Fibroblast of mammary gland (primary cell): ENCODE measurements at regions not wholly inside any gene's neighbourhood (a gene's known extent, or its start where the extent isn't known, plus 50 kb on each side); places are given as distances from the start of the nearest gene placed in this dataset.
"Not testable (repeated sequence)": the region's sequence is repeated elsewhere in the genome, so short reads cannot be mapped to it uniquely, and the experiment has no call there.

ENCODE experiments used
- DNase-seq: peaks from one replicate; pipeline ENCODE4 v3.0.0-alpha.2; 2010; ENCODE audit warnings: low read depth
- H3K4me3 ChIP-seq: 2 replicates; pipeline ENCODE4 v1.5.1; 2011; ENCODE audit warnings: low read depth, mild to moderate bottlenecking, low read length, moderate library complexity; ENCODE audit not compliant: control insufficient read depth
- TF ChIP-seq, protein P1 (sequence below): conservative IDR thresholded peaks from 2 replicates; pipeline ENCODE4 v1.5.1; 2011; ENCODE audit warnings: low read depth, low read length, inconsistent platforms; ENCODE audit not compliant: control insufficient read depth, insufficient read depth

DNA sequence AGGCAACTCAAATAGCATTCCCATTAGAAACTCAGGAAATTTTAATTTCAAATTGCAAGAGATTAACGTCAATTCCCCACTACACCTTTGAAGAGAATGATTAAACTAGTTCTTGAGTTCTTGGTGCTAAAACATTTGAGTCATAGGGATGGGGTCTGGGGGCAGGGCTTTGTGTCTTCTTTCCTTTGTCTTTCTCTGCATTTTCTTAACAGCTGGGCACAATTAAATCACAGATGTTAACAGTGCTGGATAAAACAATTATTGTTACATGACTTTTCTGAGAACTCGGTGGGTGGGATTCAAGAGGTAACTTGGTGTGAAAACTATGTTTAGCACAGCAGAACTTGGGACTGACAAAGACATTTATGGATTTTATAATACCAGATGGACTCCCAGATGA lies 351.9 kb upstream of the TNC start:
- TF ChIP-seq, protein P1, sequence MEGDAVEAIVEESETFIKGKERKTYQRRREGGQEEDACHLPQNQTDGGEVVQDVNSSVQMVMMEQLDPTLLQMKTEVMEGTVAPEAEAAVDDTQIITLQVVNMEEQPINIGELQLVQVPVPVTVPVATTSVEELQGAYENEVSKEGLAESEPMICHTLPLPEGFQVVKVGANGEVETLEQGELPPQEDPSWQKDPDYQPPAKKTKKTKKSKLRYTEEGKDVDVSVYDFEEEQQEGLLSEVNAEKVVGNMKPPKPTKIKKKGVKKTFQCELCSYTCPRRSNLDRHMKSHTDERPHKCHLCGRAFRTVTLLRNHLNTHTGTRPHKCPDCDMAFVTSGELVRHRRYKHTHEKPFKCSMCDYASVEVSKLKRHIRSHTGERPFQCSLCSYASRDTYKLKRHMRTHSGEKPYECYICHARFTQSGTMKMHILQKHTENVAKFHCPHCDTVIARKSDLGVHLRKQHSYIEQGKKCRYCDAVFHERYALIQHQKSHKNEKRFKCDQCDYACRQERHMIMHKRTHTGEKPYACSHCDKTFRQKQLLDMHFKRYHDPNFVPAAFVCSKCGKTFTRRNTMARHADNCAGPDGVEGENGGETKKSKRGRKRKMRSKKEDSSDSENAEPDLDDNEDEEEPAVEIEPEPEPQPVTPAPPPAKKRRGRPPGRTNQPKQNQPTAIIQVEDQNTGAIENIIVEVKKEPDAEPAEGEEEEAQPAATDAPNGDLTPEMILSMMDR, result no peak
- H3K4me3 ChIP-seq, result no peak overlapping the region
- DNase-seq, result peak; percentile 31

DNA sequence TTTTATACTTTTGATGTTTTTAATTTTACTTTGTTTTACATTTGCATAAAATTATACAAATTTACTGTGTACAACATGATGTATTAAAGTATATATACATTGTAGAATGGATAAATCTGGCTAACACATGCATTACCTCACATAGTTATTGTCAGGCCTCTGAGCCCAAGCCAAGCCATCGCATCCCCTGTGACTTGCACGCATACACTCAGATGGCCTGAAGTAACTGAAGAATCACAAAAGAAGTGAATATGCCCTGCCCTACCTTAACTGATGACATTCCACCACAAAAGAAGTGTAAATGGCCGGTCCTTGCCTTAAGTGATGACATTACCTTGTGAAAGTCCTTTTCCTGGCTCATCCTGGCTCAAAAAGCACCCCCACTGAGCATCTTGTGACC lies 355.1 kb upstream of the TNC start:
- not testable (repeated sequence) for H3K4me3 ChIP-seq, DNase-seq

DNA sequence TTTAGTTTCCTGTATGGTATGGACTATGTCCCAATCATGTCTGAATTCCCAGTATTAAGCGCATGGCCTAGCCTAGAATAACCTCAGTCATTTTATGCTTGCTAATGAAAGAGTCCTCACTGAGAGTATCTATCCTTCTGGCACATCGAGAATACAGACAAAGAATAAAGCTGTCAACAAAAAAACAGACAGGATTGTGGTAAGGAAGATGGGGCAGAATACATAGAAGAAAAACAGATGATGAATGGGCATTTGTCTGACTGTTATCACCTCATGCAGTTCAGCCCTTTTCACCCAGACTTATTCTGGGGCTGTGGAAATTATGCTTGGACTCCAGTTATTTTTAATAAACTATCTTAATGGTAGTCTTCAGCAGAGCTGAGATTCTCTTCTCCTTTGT lies 363.8 kb upstream of the TNC start:
- no peak for DNase-seq
- TF ChIP-seq, protein P1, result no peak

DNA sequence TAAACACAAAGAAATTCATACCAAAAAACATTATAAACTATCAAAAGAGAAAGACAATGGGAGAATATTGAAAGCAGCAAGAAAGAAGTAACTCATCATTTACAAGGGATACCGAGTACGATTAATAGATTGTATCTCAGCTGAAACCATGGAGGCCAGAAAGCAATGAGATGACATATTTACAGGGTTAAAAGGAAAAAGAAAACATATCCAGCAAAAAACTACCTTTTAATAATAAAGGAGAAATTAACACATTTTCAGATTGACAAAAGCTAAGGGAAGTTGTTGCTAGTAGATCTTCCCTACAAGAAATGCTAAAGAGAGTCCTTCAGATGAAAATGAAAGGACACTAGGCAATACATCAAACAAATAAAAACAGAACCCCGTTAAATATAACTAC lies 364.8 kb upstream of the TNC start:
- no peak overlapping the region for H3K4me3 ChIP-seq
- TF ChIP-seq, protein P1, result no peak
- DNase-seq, result no peak

More for the DNA sequence above, 363.8 kb upstream of the TNC start:
- H3K4me3 ChIP-seq, result no peak overlapping the region

DNA sequence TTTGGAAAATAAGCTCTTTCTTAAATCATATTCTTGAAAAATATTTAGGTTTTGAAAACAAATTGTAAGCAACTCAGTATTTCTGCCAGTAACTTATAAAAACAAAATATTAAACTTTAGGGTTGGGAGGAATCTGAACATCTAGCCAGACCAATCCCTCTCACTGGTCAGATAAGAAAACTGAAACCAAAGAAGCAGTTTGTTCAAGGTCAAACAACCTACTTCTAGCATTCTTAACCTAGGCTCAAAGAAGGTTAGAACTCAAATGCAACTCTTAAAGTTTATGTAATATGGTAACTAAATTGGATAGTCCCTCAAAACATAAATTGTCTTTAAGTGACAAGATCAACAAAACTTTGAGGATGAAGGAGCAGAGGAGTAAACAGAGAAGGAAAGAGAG lies 374.9 kb upstream of the TNC start:
- no peak for DNase-seq
- no peak overlapping the region for H3K4me3 ChIP-seq
- TF ChIP-seq, protein P1, result no peak

DNA sequence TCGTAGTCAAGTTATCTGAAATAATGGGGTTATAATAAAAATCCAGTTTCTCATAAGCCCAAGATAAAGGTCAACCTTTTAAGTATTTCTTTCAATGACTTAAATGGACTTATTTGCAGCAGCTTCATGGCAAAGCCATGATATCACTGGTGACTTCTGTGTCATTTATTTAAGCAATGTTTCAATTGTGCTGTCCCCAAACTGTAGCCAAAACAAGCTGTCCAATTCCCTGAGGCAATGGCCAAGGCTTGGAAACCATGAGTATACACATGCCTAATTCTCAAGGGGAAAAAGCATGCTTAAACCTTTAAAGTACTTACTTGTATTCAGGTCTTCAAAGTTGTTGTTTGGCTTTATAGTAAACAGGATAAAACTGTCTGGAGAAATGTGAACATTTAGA lies 376.4 kb upstream of the TNC start:
- no peak for DNase-seq
- TF ChIP-seq, protein P1, result no peak
- H3K4me3 ChIP-seq, result no peak overlapping the region

DNA sequence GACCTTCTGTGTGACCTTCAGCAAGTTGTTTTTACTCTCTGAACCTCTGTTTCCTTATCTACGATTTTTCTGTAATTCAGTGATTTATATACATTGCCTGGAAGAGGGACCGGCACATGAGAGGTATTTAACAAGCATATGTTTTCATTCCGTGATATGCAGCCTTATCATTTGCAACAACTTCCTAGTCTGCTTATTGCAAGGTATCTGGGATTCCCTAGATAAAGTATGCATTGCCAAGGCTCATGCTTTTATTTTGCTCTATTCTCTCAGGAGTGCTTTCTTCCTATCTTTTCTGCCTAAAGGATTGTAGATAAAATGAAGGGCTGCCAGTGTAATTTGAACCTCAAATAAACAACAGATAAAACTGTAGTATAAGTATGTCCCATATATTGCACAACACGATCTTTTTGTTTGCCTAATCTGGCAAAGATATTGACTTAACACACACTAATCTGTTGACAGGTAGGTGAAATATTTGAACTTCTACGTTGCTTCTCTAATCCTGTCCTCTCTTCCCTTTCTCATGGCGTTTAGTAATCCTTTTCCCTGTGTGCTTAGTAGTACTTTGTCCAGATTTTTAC lies 377.2 kb upstream of the TNC start:
- TF ChIP-seq, protein P1, result no peak
- DNase-seq, result no peak
- no peak overlapping the region for H3K4me3 ChIP-seq
